ENCODE measurements at regions not wholly inside any gene's neighbourhood (a gene's known extent, or its start where the extent isn't known, plus 50 kb on each side); places are given as distances from the start of the nearest gene placed in this dataset.

DNA sequence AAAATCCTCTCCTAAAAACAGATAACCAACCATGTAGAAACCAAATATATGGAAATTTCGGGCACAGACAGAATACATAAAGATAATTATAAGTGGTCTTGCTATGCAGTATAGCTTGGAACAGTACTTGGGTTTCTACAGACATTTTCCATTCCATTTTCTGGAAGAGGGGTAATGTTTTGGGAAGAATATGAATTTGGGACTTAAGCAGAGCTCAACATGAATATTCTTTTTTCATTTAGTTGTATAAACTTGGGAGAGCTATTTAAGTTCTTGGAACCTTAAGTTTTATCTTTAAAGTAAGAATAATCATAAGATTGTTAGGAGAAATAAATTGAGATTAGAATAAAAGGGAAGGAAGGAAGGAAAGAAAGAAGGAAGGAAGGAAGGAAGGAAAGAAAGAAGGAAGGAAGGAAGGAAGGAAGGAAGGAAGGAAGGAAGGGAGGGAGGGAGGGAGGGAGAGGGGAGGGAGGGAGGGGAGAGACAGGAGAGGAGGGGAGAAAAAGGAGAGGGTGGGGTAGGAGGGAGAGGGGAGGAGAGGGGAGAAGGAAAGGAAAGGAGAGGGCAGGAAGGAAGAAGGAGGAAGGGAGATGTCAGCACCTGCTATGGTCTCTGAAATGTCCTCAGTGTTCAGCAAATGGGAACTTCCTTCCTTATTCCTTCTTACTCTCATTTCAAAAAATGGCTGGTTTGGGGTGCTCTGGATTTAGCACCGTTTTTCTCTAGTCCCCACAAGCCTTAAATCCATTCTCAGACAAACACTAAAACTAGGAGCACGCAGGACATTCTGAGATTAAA is 248.3 kb downstream of the LY86 start:
- no peak for DNase-seq (ENCODE audit: low read depth, low spot score)
- ChIA-PET POLR2A (no interaction called here), CTCF (no interaction called here)
- Histone ChIP-seq H3K4me3 (ENCODE audit: low read depth, low read length) (no peak overlapping the region), H3K27ac (ENCODE audit: low read depth, low read length) (no peak overlapping the region), H3K27me3 (ENCODE audit: control insufficient read depth, insufficient read depth, low read length) (peaks cover 3% of the 10 kb centered on the region), H3K9me3 (ENCODE audit: control insufficient read depth, insufficient read depth, low read length) (no peaks in the 10 kb centered on the region)
- TF ChIP-seq, protein P1, sequence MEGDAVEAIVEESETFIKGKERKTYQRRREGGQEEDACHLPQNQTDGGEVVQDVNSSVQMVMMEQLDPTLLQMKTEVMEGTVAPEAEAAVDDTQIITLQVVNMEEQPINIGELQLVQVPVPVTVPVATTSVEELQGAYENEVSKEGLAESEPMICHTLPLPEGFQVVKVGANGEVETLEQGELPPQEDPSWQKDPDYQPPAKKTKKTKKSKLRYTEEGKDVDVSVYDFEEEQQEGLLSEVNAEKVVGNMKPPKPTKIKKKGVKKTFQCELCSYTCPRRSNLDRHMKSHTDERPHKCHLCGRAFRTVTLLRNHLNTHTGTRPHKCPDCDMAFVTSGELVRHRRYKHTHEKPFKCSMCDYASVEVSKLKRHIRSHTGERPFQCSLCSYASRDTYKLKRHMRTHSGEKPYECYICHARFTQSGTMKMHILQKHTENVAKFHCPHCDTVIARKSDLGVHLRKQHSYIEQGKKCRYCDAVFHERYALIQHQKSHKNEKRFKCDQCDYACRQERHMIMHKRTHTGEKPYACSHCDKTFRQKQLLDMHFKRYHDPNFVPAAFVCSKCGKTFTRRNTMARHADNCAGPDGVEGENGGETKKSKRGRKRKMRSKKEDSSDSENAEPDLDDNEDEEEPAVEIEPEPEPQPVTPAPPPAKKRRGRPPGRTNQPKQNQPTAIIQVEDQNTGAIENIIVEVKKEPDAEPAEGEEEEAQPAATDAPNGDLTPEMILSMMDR (IDR thresholded peaks at IDR 0.05; ENCODE audit: low read depth, low read length), result no peak

DNA sequence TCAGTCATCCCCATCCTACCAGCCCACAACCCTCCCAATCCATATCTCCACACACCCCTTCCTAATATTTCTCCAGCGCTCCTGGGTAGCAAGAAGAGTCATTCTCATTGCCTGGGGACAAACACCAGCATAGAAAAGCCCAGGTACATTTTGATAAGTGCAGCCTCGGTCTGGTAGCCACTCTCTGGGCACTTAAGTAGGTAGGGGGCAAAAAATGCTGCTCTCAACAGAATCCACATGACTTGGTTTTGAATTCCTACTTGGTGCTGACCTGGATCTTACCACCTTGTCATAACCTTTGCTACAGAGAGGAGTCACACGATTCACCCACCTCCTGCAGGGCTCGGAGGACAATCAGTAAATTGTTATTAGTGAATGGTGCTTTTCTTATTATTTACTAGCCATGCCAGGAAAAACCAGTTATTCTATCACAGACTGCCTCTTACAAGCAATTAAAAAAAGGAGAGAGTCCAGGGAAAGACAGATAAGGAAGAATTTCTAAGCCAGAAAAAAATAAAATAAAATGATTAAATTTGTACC is 249.1 kb downstream of the LY86 start:
- Histone ChIP-seq H3K9me3 (ENCODE audit: control insufficient read depth, insufficient read depth, low read length) (no peaks in the 10 kb centered on the region), H3K4me3 (ENCODE audit: low read depth, low read length) (no peak overlapping the region), H3K27me3 (ENCODE audit: control insufficient read depth, insufficient read depth, low read length) (peaks cover 6% of the 10 kb centered on the region), H3K27ac (ENCODE audit: low read depth, low read length) (no peak overlapping the region)
- TF ChIP-seq, protein P1 (IDR thresholded peaks at IDR 0.05; ENCODE audit: low read depth, low read length), result no peak
- DNase-seq (ENCODE audit: low read depth, low spot score), result no peak
- ChIA-PET CTCF (no interaction called here), POLR2A (no interaction called here)

- POLR2A ChIA-PET, result no interaction called here
- no peaks in the 10 kb centered on the region for H3K9me3 ChIP-seq (ENCODE audit: control insufficient read depth, insufficient read depth, low read length)
- TF ChIP-seq, protein P1 (IDR thresholded peaks at IDR 0.05; ENCODE audit: low read depth, low read length), result no peak
- H3K27me3 ChIP-seq (ENCODE audit: control insufficient read depth, insufficient read depth, low read length), result peaks cover 6% of the 10 kb centered on the region
- CTCF ChIA-PET, result no interaction called here
- H3K27ac ChIP-seq (ENCODE audit: low read depth, low read length), result no peak overlapping the region
- no peak overlapping the region for H3K4me3 ChIP-seq (ENCODE audit: low read depth, low read length)
- no peak for DNase-seq (ENCODE audit: low read depth, low spot score)
Observed at GRCh38 chr6:6840831-6841291, 252.3 kb downstream of the LY86 start.

DNA sequence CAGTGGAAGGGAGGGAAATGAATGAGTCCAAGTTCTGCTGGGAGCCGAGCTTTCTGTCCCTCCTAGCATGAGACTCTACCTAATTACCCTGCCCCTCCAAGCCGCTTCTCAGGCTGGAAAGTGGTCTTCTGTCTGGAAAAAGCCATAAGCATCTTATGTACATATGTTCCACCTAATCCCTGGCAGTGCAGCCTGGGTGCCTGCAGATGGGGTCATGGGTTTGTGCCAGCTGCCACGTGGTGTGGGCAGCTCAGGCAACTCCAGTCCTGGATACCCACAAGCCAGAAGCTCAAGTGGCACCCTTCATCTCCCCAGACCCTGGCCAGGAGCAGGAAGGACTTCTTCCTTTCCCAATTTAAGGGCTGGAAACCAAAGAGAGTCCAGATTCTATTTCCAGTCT is 253.1 kb downstream of the LY86 start:
- Histone ChIP-seq H3K9me3 (ENCODE audit: control insufficient read depth, insufficient read depth, low read length) (no peaks in the 10 kb centered on the region), H3K27ac (ENCODE audit: low read depth, low read length) (no peak overlapping the region), H3K4me3 (ENCODE audit: low read depth, low read length) (no peak overlapping the region), H3K27me3 (ENCODE audit: control insufficient read depth, insufficient read depth, low read length) (peaks cover 6% of the 10 kb centered on the region)
- TF ChIP-seq, protein P1 (IDR thresholded peaks at IDR 0.05; ENCODE audit: low read depth, low read length), result no peak
- CTCF ChIA-PET, result interaction anchor here (0.6 kb wide), 1 partner anchor 236 kb away, joined by 5 read pairs; no protein-coding TSS in a partner anchor
- POLR2A ChIA-PET, result no interaction called here
- DNase-seq (ENCODE audit: low read depth, low spot score), result no peak

DNA sequence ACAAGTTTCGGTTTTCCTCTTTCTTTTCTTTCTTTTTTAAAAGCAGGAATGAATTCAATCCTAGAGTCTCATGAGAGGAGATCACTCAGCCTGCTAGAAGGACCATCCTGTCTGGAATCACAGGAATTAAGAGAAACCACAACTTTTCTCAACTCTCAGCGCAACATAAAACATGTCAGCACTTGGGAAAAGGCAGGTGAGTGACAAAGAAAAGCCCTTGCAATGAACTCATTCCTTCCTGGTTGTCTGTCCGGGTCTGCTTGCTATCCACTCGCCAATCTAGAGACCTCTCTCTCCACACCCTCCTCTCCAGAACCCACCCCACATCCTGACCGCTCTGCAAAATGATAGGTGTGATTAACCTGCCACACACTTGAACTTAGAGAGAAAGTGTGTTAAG is 253.8 kb downstream of the LY86 start:
- POLR2A ChIA-PET, result no interaction called here
- no peak for DNase-seq (ENCODE audit: low read depth, low spot score)
- no peaks in the 10 kb centered on the region for H3K9me3 ChIP-seq (ENCODE audit: control insufficient read depth, insufficient read depth, low read length)
- CTCF ChIA-PET, result interaction anchor here (0.6 kb wide), 1 partner anchor 235 kb away, joined by 5 read pairs; no protein-coding TSS in a partner anchor
- TF ChIP-seq, protein P1 (IDR thresholded peaks at IDR 0.05; ENCODE audit: low read depth, low read length), result no peak
- no peak overlapping the region for H3K27ac ChIP-seq (ENCODE audit: low read depth, low read length)
- no peak overlapping the region for H3K4me3 ChIP-seq (ENCODE audit: low read depth, low read length)
- peaks cover 6% of the 10 kb centered on the region for H3K27me3 ChIP-seq (ENCODE audit: control insufficient read depth, insufficient read depth, low read length)
